Left renal pelvis (tissue), 4 donors: ENCODE measurements at regions not wholly inside any gene's neighbourhood (a gene's known extent, or its start where the extent isn't known, plus 50 kb on each side); places are given as distances from the start of the nearest gene placed in this dataset.

Experiments
- DNase-seq, 4 donors: peaks; one replicate each; pipeline ENCODE4 v3.0.0-alpha.2; 2013; ENCODE audit warnings: low read depth in 4 of 4, low spot score in 3 of 4

- DNase-seq: no peak
Measured at GRCh38 chr5:52388349-52388748, 399.4 kb upstream of the ITGA1 start.

- no peak for DNase-seq
Measured at GRCh38 chr5:52392321-52392720, 395.4 kb upstream of the ITGA1 start.

GRCh38 chr5:52409835-52410234 is 377.9 kb upstream of the ITGA1 start:
- DNase-seq: no peak

- DNase-seq: no peak
Measured at GRCh38 chr5:52419357-52419756, 368.4 kb upstream of the ITGA1 start.

GRCh38 chr5:52427615-52428014 is 360.1 kb upstream of the ITGA1 start:
- no peak for DNase-seq

- DNase-seq: no peak
Measured at GRCh38 chr5:52428977-52429489, 358.7 kb upstream of the ITGA1 start.

- DNase-seq: no peak
Measured at GRCh38 chr5:52441768-52442167, 345.9 kb upstream of the ITGA1 start.

GRCh38 chr5:52443187-52443586 is 344.5 kb upstream of the ITGA1 start:
- no peak for DNase-seq

GRCh38 chr5:52448111-52448510 is 339.6 kb upstream of the ITGA1 start:
- DNase-seq: no peak

- DNase-seq: no peak
Measured at GRCh38 chr5:52449516-52449915, 338.2 kb upstream of the ITGA1 start.

- no peak for DNase-seq
Measured at GRCh38 chr5:52452098-52452497, 335.6 kb upstream of the ITGA1 start.

- no peak for DNase-seq
Measured at GRCh38 chr5:52453176-52453575, 334.5 kb upstream of the ITGA1 start.

- no peak for DNase-seq
Measured at GRCh38 chr5:52455920-52456319, 331.8 kb upstream of the ITGA1 start.

- DNase-seq: no peak
Measured at GRCh38 chr5:52457810-52458209, 329.9 kb upstream of the ITGA1 start.

GRCh38 chr5:52466113-52466512 is 321.6 kb upstream of the ITGA1 start:
- DNase-seq: no peak

- no peak for DNase-seq
Measured at GRCh38 chr5:52466749-52467520, 320.8 kb upstream of the ITGA1 start.

- DNase-seq: no peak
Measured at GRCh38 chr5:52468976-52469375, 318.7 kb upstream of the ITGA1 start.

- no peak for DNase-seq
Measured at GRCh38 chr5:52469420-52469819, 318.3 kb upstream of the ITGA1 start.

- no peak for DNase-seq
Measured at GRCh38 chr5:52469835-52470234, 317.9 kb upstream of the ITGA1 start.

GRCh38 chr5:52476346-52476745 is 311.4 kb upstream of the ITGA1 start:
- DNase-seq: no peak

GRCh38 chr5:52481201-52481600 is 306.5 kb upstream of the ITGA1 start:
- no peak for DNase-seq

- no peak for DNase-seq
Measured at GRCh38 chr5:52481851-52482250, 305.9 kb upstream of the ITGA1 start.
